Hepatocyte (in vitro differentiated cells): ENCODE measurements at regions not wholly inside any gene's neighbourhood (a gene's known extent, or its start where the extent isn't known, plus 50 kb on each side); places are given as distances from the start of the nearest gene placed in this dataset. TPM values are rescaled to one million over a fixed set of nuclear protein-coding genes. Genes with fewer than 3 reads are reported as not detected.

Experiments used
- DNase-seq: peaks from one replicate; pipeline ENCODE4 v3.0.0-alpha.2; 2016; ENCODE audit warnings: low spot score
- H2AFZ ChIP-seq: fragments of 200-600 bp; sonication (generic); 2 replicates; pipeline ENCODE4 v1.6.0; 2016; ENCODE audit warnings: antibody characterized with exemption, mild to moderate bottlenecking
- H3K27ac ChIP-seq: fragments of 200-600 bp; sonication (generic); 2 replicates; pipeline ENCODE4 v1.5.1; 2016; ENCODE audit warnings: mild to moderate bottlenecking
- H3K27me3 ChIP-seq: fragments of 200-600 bp; sonication (generic); 2 replicates; pipeline ENCODE4 v1.6.1; 2016
- H3K36me3 ChIP-seq: fragments of 200-600 bp; sonication (generic); replicated peaks from 2 replicates; pipeline ENCODE4 v1.5.1; 2016; ENCODE audit warnings: low read depth; ENCODE audit not compliant: insufficient read depth
- H3K4me1 ChIP-seq: fragments of 200-600 bp; sonication (generic); 2 replicates; pipeline ENCODE4 v1.5.1; 2016; ENCODE audit warnings: mild to moderate bottlenecking, moderate library complexity; ENCODE audit not compliant: insufficient read depth
- H3K4me2 ChIP-seq: fragments of 200-600 bp; sonication (generic); 2 replicates; pipeline ENCODE4 v1.6.0; 2016
- H3K4me3 ChIP-seq: fragments of 200-600 bp; sonication (generic); 2 replicates; pipeline ENCODE4 v1.5.1; 2016; ENCODE audit warnings: mild to moderate bottlenecking
- H3K79me2 ChIP-seq: fragments of 200-600 bp; sonication (generic); 2 replicates; pipeline ENCODE4 v1.6.0; 2017; ENCODE audit warnings: mild to moderate bottlenecking
- H3K9me2 ChIP-seq: fragments of 200-600 bp; sonication (generic); replicated peaks from 2 replicates; pipeline ENCODE4 v1.6.0; 2017; ENCODE audit warnings: mild to moderate bottlenecking; ENCODE audit not compliant: insufficient read depth
- H3K9me3 ChIP-seq: fragments of 200-600 bp; sonication (generic); 2 replicates; pipeline ENCODE4 v1.5.1; 2016; ENCODE audit warnings: low read depth, mild to moderate bottlenecking
- H4K20me1 ChIP-seq: fragments of 200-600 bp; sonication (generic); 2 replicates; pipeline ENCODE4 v1.6.0; 2016; ENCODE audit warnings: mild to moderate bottlenecking; ENCODE audit not compliant: insufficient read depth, poor library complexity, severe bottlenecking
- CTCF ChIP-seq: fragments of 200-600 bp; sonication (generic); IDR thresholded peaks from 2 replicates; pipeline ENCODE4 v1.5.1; 2016; ENCODE audit warnings: antibody characterized with exemption, mild to moderate bottlenecking; ENCODE audit not compliant: poor library complexity
- EZH2 ChIP-seq: fragments of 200-600 bp; sonication (generic); IDR thresholded peaks from 2 replicates; pipeline ENCODE4 v1.6.1; 2016; ENCODE audit warnings: antibody characterized with exemption, mild to moderate bottlenecking, borderline replicate concordance
- EZH2phosphoT487 ChIP-seq: fragments of 200-600 bp; sonication (generic); IDR thresholded peaks from one replicate; pipeline ENCODE4 v1.6.1; 2018; ENCODE audit warnings: antibody characterized with exemption, mild to moderate bottlenecking, low read depth, moderate library complexity; ENCODE audit not compliant: unreplicated experiment, severe bottlenecking
- WGBS: methylation state at CpG from one replicate; pipeline ENCODE4 v1.1.6; 2016; ENCODE audit warnings: low lambda C conversion rate; ENCODE audit errors: missing lambda C conversion rate; 5-methylcytosine and 5-hydroxymethylcytosine counted together
- small RNA-seq: library from RNA; depleted of rRNA; stranded (forward); fragments of <200 nt; gene quantifications from one replicate; pipeline ENCODE3, GENCODE V24; 2014

GRCh38 chr7:80974396-80975358 is 55.8 kb upstream of the SEMA3C start:
- TF ChIP-seq CTCF = no peak
- no peak for TF ChIP-seq EZH2phosphoT487
- Histone ChIP-seq H2AFZ (no peak overlapping the region), H3K9me2 (no peaks in the 10 kb centered on the region), H3K27ac (no peak overlapping the region), H3K4me2 (no peak overlapping the region), H3K4me1 (no peaks in the 10 kb centered on the region), H3K79me2 (no peaks in the 10 kb centered on the region), H3K36me3 (no peaks in the 10 kb centered on the region), H4K20me1 (no peaks in the 10 kb centered on the region), H3K27me3 (no peaks in the 10 kb centered on the region), H3K9me3 (no peaks in the 10 kb centered on the region), H3K4me3 (no peak overlapping the region)
- DNase-seq = no peak
- WGBS = 95% methylated on average over 21 of the region's 22 CpGs

- 87% methylated on average over 6 of the region's 6 CpGs for WGBS
Observed at GRCh38 chr7:80971225-80971624, 52.4 kb upstream of the SEMA3C start.

More at GRCh38 chr7:80971225-80971624, 52.4 kb upstream of the SEMA3C start:
- no peak overlapping the region for H3K4me2 ChIP-seq
- H3K27ac ChIP-seq = no peak overlapping the region
- DNase-seq = no peak
- no peaks in the 10 kb centered on the region for H3K27me3 ChIP-seq
- no peaks in the 10 kb centered on the region for H3K36me3 ChIP-seq
- no peak overlapping the region for H2AFZ ChIP-seq
- H3K9me2 ChIP-seq = no peaks in the 10 kb centered on the region
- no peaks in the 10 kb centered on the region for H3K9me3 ChIP-seq
- H3K79me2 ChIP-seq = no peaks in the 10 kb centered on the region
- H3K4me1 ChIP-seq = peaks cover 6% of the 10 kb centered on the region
- no peak overlapping the region for H3K4me3 ChIP-seq
- H4K20me1 ChIP-seq = no peaks in the 10 kb centered on the region
- TF ChIP-seq EZH2 (no peak), EZH2phosphoT487 (no peak), CTCF (no peak)

Small RNA genes lying in the stretch of these regions (small RNA-seq; reads per million reads assigned to genes)
- gene AC004866.1 = not detected
